Activated naive CD4-positive, alpha-beta T cell treated with anti-CD3 and anti-CD28 coated beads, Interleukin-2, amount 50 U/mL, for 72 hours (primary cell): ENCODE measurements at regions not wholly inside any gene's neighbourhood (a gene's known extent, or its start where the extent isn't known, plus 50 kb on each side); places are given as distances from the start of the nearest gene placed in this dataset.
"Not testable (repeated sequence)": the region's sequence is repeated elsewhere in the genome, so short reads cannot be mapped to it uniquely, and the experiment has no call there.

ENCODE experiments used
- ATAC-seq, 2 donors: fragments of 150-1000 bp; cut with Tn5 transposase; 2 replicates each; pipeline ENCODE4 v1.10.0; 2021; ENCODE audit warnings: mild to moderate bottlenecking in 2 of 2, moderate library complexity in 2 of 2
- DNase-seq, 2 donors: peaks; one replicate each; pipeline ENCODE4 v3.0.0; 2021 to 2022; ENCODE audit warnings: low spot score in 2 of 2
- H3K27ac Mint-ChIP-seq, 2 donors: one replicate each; pipeline ENCODE4 v1.8.0; 2022; ENCODE audit warnings: mild to moderate bottlenecking in 2 of 2, mixed read lengths in 2 of 2
- H3K36me3 Mint-ChIP-seq, 2 donors: one replicate each; pipeline ENCODE4 v1.8.0; 2022; ENCODE audit warnings: mixed read lengths in 2 of 2
- H3K9me3 Mint-ChIP-seq, 2 donors: one replicate each; pipeline ENCODE4 v1.8.0; 2022; ENCODE audit warnings: mixed read lengths in 2 of 2

GRCh38 chr13:21256891-21257290 is 80.4 kb downstream of the MRPL57 start:
- ATAC-seq (no peak), DNase-seq (no peak)
- H3K27ac Mint-ChIP-seq = no peak overlapping the region
- H3K36me3 Mint-ChIP-seq = no peaks in the 10 kb centered on the region
- H3K9me3 Mint-ChIP-seq = no peaks in the 10 kb centered on the region

DNA sequence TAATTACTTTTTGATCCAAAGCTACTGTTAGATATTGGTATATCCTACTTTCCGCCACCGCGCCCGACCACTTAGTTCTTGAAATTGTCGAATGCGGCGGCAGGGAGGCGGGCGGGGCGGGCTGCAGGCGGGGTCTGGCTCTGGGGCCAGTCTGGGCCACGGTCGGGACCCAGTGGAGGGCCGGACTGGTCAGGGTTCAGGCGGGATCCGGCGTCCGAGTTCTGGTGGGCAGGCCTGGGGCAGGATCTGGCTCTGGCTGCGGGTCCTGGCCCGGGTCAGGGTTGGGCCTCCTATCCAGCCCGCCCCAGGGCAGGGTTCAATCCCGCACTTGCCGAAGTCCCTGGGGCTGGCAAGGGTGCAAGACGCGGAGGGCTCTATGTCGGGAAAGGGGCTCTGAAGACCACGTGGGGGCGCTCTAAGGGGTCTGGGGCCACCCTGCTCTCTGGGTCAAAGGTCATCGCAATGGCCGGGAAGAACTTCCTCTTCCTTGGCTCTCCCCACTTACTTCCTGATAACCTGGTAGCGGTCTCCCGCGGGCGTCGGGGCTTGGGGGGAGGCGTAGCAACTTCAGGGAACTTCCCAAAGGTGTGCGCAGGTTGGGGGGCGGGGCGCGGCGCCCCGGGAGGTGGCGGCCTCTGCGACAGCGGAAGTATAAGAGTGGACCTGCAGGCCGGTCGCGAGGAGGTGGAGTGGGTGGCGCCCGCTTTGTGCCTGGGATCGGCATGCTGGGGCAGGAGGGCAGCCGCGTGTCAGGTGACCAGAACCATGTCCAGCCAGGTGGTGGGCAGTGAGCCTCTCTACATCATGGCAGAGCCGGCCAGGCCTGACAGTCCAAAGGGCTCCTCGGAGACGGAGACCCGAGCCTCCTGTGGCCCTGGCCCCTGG is 83.4 kb downstream of the MRPL57 start:
- no peak overlapping the region for H3K27ac Mint-ChIP-seq

DNA sequence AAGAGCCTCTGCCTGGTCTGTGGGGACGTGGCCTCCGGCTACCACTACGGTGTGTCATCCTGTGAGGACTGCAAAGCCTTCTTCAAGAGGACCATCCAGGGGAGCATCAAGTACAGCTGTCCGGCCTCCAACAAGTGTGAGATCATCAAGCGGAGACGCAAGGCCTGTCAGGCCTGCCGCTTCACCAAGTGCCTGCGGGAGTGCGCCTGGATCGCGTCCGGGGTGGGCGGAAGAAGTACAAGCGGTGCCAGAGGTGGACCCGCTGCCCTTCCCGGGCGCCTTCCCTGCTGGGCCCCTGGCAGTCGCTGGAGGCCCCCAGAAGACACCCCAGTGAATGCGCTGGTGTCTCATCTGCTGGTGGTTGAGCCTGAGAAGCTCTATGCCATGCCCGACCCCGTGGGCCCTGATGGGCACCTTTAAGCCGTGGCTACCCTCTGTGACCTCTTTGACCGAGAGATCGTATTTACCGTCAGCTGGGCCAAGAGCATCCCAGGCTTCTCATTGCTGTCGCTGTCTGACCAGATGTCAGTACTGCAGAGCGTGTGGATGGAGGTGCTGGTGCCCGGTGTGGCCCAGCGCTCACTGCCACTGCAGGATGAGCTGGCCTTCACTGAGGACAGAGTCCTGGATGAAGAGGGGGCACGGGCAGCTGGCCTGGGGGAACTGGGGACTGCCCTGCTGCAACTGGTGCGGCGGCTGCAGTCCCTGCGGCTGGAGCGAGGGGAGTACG is 84.3 kb downstream of the MRPL57 start:
- not testable (repeated sequence) for DNase-seq, H3K27ac Mint-ChIP-seq, ATAC-seq, H3K36me3 Mint-ChIP-seq, H3K9me3 Mint-ChIP-seq

More for the DNA sequence above, 83.4 kb downstream of the MRPL57 start:
- ATAC-seq = no peak
- no peaks in the 10 kb centered on the region for H3K9me3 Mint-ChIP-seq
- no peak for DNase-seq
- H3K36me3 Mint-ChIP-seq = no peaks in the 10 kb centered on the region

GRCh38 chr13:21261487-21262216 is 85.2 kb downstream of the MRPL57 start:
- DNase-seq, H3K36me3 Mint-ChIP-seq, H3K27ac Mint-ChIP-seq, H3K9me3 Mint-ChIP-seq, ATAC-seq: not testable (repeated sequence)

- not testable (repeated sequence) for DNase-seq, H3K9me3 Mint-ChIP-seq, H3K27ac Mint-ChIP-seq, H3K36me3 Mint-ChIP-seq, ATAC-seq
These were observed 87.5 kb downstream of the MRPL57 start for GRCh38 chr13:21263909-21264308.

DNA sequence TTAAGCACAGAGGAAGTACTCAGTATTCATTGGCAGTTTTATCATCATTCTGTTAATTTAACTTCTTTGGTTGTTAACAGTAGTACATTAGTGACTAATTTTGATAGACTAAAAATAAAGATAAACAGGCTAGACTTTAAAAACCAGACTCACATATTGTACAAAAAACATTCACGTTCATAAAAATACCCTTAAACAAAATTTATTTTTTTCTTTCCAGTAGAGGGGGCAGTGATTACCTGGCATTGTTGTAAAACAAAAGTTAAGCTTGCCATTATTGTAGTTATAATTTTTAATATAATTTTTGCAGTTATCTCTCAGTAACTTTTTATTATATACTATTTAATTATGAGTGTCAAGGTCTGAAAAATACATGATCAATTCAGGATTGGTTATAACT is 92.0 kb downstream of the MRPL57 start:
- not testable (repeated sequence) for H3K9me3 Mint-ChIP-seq, ATAC-seq, DNase-seq, H3K36me3 Mint-ChIP-seq, H3K27ac Mint-ChIP-seq

DNA sequence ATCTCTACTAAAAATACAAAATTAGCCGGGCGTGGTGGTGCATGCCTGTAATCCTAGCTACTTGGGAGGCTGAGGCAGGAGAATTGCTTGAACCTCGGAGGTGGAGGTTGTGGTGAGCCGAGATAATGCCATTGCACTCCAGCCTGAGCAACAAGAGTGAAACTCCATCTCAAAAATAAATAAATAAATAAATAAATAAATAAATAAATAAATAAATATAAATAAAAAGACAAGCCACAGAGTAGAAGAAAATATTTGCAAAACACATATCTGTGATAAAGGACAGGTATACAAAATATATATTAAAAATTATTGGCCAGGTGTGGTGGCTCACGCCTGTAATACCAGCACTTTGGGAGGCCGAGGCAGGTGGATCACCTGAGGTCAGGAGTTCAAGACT is 96.0 kb downstream of the MRPL57 start:
- not testable (repeated sequence) for ATAC-seq, H3K36me3 Mint-ChIP-seq, H3K27ac Mint-ChIP-seq, H3K9me3 Mint-ChIP-seq, DNase-seq

- not testable (repeated sequence) for H3K27ac Mint-ChIP-seq, ATAC-seq, H3K9me3 Mint-ChIP-seq, DNase-seq, H3K36me3 Mint-ChIP-seq
These were observed 98.0 kb downstream of the MRPL57 start for GRCh38 chr13:21274457-21274856.

GRCh38 chr13:21282065-21282464 is 105.6 kb downstream of the MRPL57 start:
- ATAC-seq = no peak
- no peaks in the 10 kb centered on the region for H3K9me3 Mint-ChIP-seq
- no peak overlapping the region for H3K27ac Mint-ChIP-seq
- no peak for DNase-seq
- no peaks in the 10 kb centered on the region for H3K36me3 Mint-ChIP-seq

DNA sequence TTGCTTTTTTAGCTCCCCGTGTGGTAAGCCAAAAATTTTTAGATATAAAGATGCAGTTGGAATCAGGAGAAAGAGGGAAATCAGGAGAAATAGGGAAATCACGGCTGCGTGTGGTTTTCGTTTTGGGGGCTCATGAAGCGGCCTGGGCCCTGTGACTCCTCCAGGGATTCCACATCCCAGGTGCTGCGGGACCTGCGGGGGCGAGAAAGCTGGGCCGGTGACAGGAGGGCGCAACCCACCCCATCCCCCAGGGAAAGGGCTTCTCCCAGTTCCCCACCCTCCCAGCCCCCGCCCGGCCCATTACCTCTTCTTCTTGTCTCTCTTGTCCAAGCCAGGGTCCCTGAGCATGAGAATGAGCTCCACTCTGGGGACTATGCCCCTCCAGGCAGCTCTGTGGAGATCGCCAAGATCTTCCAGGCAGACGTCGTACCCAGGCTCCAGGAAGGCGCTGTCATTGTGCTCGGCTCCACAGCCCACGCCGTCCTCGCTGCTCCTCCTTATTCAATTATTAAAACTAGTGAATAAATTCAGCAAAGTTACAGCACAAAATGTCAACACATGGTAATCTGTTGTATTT is 111.0 kb downstream of the MRPL57 start:
- H3K9me3 Mint-ChIP-seq = peaks cover 0 to 9% of the 10 kb centered on the region in 2 donors

DNA sequence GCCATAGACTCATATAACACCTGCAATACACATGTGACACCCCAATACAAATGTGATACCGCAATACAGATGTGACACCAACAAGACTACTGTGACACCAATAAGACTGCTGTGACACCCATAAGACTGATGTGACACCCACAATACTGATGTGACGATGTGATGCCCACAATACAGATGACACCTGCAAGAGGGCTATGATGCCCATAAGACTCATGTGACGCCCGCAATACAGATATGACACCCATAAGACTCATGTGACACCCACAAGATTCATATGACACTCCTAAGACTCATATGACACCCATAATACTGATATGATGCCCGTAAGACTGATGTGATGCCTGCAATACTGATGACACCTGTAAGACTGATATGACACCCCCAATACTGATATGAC is 113.0 kb downstream of the MRPL57 start:
- no peaks in the 10 kb centered on the region for H3K36me3 Mint-ChIP-seq
- peaks cover 0 to 9% of the 10 kb centered on the region in 2 donors for H3K9me3 Mint-ChIP-seq
- DNase-seq = no peak
- H3K27ac Mint-ChIP-seq = no peak overlapping the region
- ATAC-seq = peak; percentile 55 to 81

More for the DNA sequence above, 111.0 kb downstream of the MRPL57 start:
- DNase-seq (no peak), ATAC-seq (no peak)
- no peaks in the 10 kb centered on the region for H3K36me3 Mint-ChIP-seq
- H3K27ac Mint-ChIP-seq = no peak overlapping the region

- H3K36me3 Mint-ChIP-seq, H3K9me3 Mint-ChIP-seq, DNase-seq: not testable (repeated sequence)
- ATAC-seq = peak; percentile 55 to 79
- H3K27ac Mint-ChIP-seq = peak overlapping the region in 1 of 2 donors; percentile 72
These were observed 114.1 kb downstream of the MRPL57 start for GRCh38 chr13:21290442-21291002.

DNA sequence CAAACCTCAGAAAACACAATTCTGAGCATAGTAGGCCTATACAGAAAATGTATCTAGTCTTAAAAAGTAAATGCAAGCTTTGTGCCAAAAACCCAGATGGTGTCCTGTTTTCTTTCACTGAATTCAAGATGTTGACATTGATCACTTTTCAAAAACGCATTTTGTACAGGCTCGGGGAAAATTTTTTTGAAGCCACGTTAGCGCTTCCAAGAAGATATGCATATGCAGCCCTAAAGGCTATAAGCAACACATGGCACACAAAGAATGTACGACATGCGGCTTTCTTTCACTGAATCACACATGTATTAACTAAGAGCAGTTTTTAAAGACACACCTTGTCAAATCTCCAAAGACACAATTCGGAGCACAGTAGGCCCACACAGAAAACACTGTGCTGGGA is 115.4 kb downstream of the MRPL57 start:
- no peak for ATAC-seq
- H3K9me3 Mint-ChIP-seq = peaks cover 0 to 9% of the 10 kb centered on the region in 2 donors
- H3K27ac Mint-ChIP-seq = no peak overlapping the region
- H3K36me3 Mint-ChIP-seq = no peaks in the 10 kb centered on the region
- no peak for DNase-seq

DNA sequence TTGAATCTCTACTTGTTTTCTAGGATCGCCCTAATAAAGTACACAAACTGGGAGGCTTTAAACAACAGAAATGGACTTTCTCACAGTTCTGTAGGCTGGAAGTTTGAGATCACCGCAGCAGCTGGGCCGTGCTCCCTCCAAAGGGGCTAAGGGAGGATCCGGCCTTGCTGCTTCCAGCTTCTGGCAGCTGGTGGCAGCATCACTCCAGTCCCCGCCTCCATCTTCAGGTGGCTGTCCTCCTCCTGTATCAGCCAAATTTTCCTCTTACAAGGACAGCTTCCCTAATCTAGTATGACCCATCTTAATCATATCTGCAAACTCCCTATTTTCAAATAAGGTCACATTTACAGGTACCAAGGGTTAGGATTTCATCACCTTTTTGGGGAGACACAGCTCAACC is 120.5 kb downstream of the MRPL57 start:
- DNase-seq = peak in 1 of 2 donors; percentile 35
- H3K36me3 Mint-ChIP-seq, H3K9me3 Mint-ChIP-seq: not testable (repeated sequence)
- H3K27ac Mint-ChIP-seq = peak overlapping the region in 1 of 2 donors; percentile 76
- peak; percentile 32 to 42 for ATAC-seq

DNA sequence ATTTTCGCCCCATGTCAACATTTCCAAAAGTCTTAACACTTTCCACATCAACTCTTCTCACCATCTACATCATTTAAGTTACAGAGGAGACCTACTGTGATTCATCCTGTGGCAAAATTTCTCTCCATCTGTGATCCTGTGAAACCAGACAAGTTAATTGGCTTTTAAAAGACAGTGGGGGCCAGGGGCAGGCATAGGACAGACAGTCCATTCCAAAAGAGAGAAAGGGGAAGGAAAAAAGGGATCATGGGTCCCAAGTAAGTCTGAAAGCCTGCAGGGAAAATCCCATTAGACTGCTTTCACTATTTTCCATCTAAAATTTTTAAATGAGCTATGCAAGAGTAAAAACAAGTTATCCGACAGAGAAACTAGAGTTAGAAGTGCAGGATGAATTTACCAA is 121.0 kb downstream of the MRPL57 start:
- peak overlapping the region; percentile 24 to 76 for H3K27ac Mint-ChIP-seq
- ATAC-seq = peak; percentile 21 to 23
- no peaks in the 10 kb centered on the region for H3K36me3 Mint-ChIP-seq
- H3K9me3 Mint-ChIP-seq = no peaks in the 10 kb centered on the region
- peak in 1 of 2 donors; percentile 17 for DNase-seq
